ENCODE measurements at regions not wholly inside any gene's neighbourhood (a gene's known extent, or its start where the extent isn't known, plus 50 kb on each side); places are given as distances from the start of the nearest gene placed in this dataset.

DNA sequence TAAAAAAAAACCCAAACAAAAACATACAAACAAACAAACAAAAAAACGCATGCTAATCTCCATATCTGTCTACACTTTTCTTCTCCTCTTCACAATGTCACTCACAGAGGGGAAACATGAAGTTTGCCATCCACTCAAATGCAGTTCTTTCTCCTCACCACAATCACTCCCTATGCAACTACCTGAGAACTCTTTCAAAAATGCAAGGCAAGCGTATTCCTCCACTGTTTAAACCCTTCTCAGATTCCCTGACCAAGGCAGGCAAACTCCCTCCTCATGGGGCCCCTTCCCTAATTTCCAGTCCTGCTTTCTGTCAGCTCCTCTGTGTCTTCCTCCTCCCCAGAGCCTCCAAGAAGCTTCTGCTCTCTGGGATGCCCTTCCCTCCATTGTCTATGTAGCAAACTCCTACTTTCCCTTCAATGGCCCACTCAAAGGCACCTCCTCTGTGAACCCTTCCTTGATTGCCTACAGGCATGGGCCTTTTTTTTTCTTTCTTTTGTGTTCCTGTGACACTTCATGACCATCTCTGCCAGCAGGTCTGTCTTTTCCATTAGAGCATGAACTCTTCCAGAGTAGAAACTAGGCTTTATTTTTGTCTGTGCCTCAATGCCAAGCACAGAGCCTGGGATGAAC lies 143.8 kb upstream of the SLC1A4 start:
- intact Hi-C loops (cut with DNase I) = no loop called here
- no peak for TF ChIP-seq POLR2A (IDR thresholded peaks at IDR 0.05)
- TF ChIP-seq, protein P1, sequence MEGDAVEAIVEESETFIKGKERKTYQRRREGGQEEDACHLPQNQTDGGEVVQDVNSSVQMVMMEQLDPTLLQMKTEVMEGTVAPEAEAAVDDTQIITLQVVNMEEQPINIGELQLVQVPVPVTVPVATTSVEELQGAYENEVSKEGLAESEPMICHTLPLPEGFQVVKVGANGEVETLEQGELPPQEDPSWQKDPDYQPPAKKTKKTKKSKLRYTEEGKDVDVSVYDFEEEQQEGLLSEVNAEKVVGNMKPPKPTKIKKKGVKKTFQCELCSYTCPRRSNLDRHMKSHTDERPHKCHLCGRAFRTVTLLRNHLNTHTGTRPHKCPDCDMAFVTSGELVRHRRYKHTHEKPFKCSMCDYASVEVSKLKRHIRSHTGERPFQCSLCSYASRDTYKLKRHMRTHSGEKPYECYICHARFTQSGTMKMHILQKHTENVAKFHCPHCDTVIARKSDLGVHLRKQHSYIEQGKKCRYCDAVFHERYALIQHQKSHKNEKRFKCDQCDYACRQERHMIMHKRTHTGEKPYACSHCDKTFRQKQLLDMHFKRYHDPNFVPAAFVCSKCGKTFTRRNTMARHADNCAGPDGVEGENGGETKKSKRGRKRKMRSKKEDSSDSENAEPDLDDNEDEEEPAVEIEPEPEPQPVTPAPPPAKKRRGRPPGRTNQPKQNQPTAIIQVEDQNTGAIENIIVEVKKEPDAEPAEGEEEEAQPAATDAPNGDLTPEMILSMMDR (IDR thresholded peaks at IDR 0.05) = no peak
- Histone ChIP-seq H3K27me3 (no peaks in the 10 kb centered on the region), H3K4me3 (no peak overlapping the region), H3K27ac (no peak overlapping the region), H3K36me3 (no peaks in the 10 kb centered on the region), H3K4me1 (no peaks in the 10 kb centered on the region), H3K9me3 (no peaks in the 10 kb centered on the region)
- DNase-seq (no peak), ATAC-seq (no peak)
- WGBS (ENCODE audit: insufficient coverage, low coverage, low lambda C conversion rate, missing lambda C conversion rate) = 88% methylated on average over 2 of the region's 2 CpGs

DNA sequence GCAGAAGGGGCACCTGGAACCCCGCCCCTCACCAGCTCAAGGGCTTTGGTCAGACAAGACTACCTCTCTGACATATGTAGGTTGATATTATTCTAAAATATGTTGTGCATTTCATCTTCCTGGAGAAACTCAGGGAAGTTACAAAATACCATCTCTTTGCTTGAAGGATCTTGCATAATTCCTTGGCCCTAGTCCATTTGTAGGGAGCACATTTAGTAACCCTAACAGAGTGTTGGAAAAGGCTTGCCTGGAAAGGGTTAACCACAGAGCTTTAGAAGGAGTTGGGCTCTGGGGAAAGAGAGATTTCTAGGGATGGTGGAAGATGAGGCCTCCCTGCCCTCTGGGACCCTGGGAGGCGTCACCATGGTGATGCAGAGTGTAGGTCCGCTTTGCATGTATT lies 143.0 kb upstream of the SLC1A4 start:
- Histone ChIP-seq H3K27me3 (no peaks in the 10 kb centered on the region), H3K36me3 (no peaks in the 10 kb centered on the region), H3K4me3 (no peak overlapping the region), H3K4me1 (no peaks in the 10 kb centered on the region), H3K9me3 (no peaks in the 10 kb centered on the region), H3K27ac (no peak overlapping the region)
- DNase-seq (no peak), ATAC-seq (peak in 1 of 4 donors; percentile 13)
- WGBS (ENCODE audit: insufficient coverage, low coverage, low lambda C conversion rate, missing lambda C conversion rate) = 90% methylated on average over 3 of the region's 3 CpGs
- intact Hi-C loops (cut with DNase I) = no loop called here
- TF ChIP-seq, protein P1 (IDR thresholded peaks at IDR 0.05) = no peak
- TF ChIP-seq POLR2A (IDR thresholded peaks at IDR 0.05) = no peak

DNA sequence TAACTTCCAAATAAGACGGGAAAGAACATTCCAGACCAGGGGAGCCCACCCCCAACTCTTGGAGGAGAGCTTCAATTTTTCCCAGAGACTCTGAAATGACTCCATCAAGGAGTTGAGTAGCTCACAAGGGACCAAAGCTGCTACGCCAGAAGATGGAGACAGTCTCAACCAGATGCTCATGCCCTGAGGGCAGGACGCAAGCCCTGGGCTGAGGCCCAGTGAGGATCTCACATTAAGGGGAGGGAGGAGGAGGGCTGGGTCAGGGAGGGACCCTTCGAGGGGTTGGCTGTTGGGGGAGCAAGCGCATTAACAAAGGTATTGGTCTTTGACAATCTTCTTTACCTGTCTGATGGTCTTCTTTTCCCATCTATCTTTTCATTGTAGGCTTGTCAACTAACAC lies 141.3 kb upstream of the SLC1A4 start:
- TF ChIP-seq, protein P1 (IDR thresholded peaks at IDR 0.05) = no peak
- no peak for TF ChIP-seq POLR2A (IDR thresholded peaks at IDR 0.05)
- 67% methylated on average over 2 of the region's 5 CpGs for WGBS (ENCODE audit: insufficient coverage, low coverage, low lambda C conversion rate, missing lambda C conversion rate)
- Histone ChIP-seq H3K27me3 (no peaks in the 10 kb centered on the region), H3K4me1 (no peaks in the 10 kb centered on the region), H3K36me3 (no peaks in the 10 kb centered on the region), H3K27ac (no peak overlapping the region), H3K4me3 (no peak overlapping the region), H3K9me3 (no peaks in the 10 kb centered on the region)
- intact Hi-C loops (cut with DNase I) = no loop called here
- ATAC-seq (no peak), DNase-seq (no peak)

DNA sequence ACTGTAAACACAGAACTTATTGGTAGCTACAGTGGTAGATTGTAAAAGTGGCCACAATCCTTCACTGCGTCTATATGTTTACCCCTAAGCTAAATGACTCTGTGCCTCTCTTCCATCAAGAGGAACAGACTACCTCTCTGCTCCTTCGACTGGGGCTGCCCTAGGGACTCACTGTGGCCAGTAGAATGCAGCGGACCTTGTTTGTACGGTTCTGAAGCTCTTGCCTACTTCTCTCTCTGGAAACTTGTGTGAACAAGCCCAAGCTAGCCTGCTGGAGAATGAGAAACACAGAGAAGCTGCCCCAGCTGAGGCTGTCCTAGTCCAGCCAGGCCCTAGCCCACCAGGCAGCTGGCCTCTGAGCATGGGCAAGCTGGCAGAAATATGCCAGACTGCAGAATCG lies 140.8 kb upstream of the SLC1A4 start:
- ATAC-seq (no peak), DNase-seq (no peak)
- H3K4me1 ChIP-seq = no peaks in the 10 kb centered on the region
- H3K27me3 ChIP-seq = no peaks in the 10 kb centered on the region
- no peak for TF ChIP-seq POLR2A (IDR thresholded peaks at IDR 0.05)
- TF ChIP-seq, protein P1 (IDR thresholded peaks at IDR 0.05) = no peak
- no peaks in the 10 kb centered on the region for H3K36me3 ChIP-seq
- WGBS (ENCODE audit: insufficient coverage, low coverage, low lambda C conversion rate, missing lambda C conversion rate) = 75% methylated on average over 3 of the region's 5 CpGs
- H3K27ac ChIP-seq = no peak overlapping the region
- intact Hi-C loops (cut with DNase I) = no loop called here
- no peaks in the 10 kb centered on the region for H3K9me3 ChIP-seq
- no peak overlapping the region for H3K4me3 ChIP-seq

DNA sequence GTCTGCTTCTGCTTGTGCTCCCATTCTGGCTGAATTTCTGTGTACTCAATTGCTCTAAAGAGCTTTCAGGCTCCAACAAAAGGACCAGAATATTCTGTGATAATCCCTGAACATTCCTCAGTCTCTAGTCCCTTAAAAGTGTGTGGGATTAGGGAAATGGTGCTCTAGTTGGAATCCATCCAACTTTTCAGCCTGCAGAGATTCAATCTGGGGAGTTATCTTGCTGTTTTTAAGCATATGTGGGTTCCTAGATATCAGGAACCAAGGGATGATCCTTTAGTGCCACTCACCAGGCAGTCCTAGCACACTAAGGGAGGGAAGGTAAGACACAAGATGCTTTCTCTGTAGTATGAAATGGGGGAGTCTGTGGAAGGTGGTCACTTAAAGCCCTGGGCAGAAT lies 140.3 kb upstream of the SLC1A4 start:
- H3K4me1 ChIP-seq = no peaks in the 10 kb centered on the region
- DNase-seq = no peak
- no peak overlapping the region for H3K4me3 ChIP-seq
- intact Hi-C loops (cut with DNase I) = no loop called here
- no peaks in the 10 kb centered on the region for H3K9me3 ChIP-seq
- H3K27ac ChIP-seq = no peak overlapping the region
- no peaks in the 10 kb centered on the region for H3K27me3 ChIP-seq
- H3K36me3 ChIP-seq = no peaks in the 10 kb centered on the region
- no peak for TF ChIP-seq POLR2A (IDR thresholded peaks at IDR 0.05)
- TF ChIP-seq, protein P1 (IDR thresholded peaks at IDR 0.05) = no peak
- ATAC-seq = no peak

Data from right lobe of liver (tissue), 6 donors.